ENCODE measurements at regions not wholly inside any gene's neighbourhood (a gene's known extent, or its start where the extent isn't known, plus 50 kb on each side); places are given as distances from the start of the nearest gene placed in this dataset.

- DNase-seq: no peak
Measured at GRCh38 chr2:7961550-7961949, 720.3 kb upstream of the ID2 start.

GRCh38 chr2:7962161-7962560 lies 719.7 kb upstream of the ID2 start:
- no peak for DNase-seq

- no peak for DNase-seq
Measured at GRCh38 chr2:7963787-7964186, 718.1 kb upstream of the ID2 start.

- no peak for DNase-seq
Measured at GRCh38 chr2:7966032-7966431, 715.8 kb upstream of the ID2 start.

GRCh38 chr2:7967707-7968405 lies 714.0 kb upstream of the ID2 start:
- no peak for DNase-seq

GRCh38 chr2:7969756-7970515 lies 711.9 kb upstream of the ID2 start:
- no peak for DNase-seq

GRCh38 chr2:7971248-7971647 lies 710.6 kb upstream of the ID2 start:
- no peak for DNase-seq

- DNase-seq: no peak
Measured at GRCh38 chr2:7971841-7972240, 710.0 kb upstream of the ID2 start.

- no peak for DNase-seq
Measured at GRCh38 chr2:7972670-7973069, 709.2 kb upstream of the ID2 start.

- no peak for DNase-seq
Measured at GRCh38 chr2:7973801-7974480, 707.9 kb upstream of the ID2 start.

GRCh38 chr2:7974936-7975335 lies 706.9 kb upstream of the ID2 start:
- no peak for DNase-seq

- no peak for DNase-seq
Measured at GRCh38 chr2:7976206-7976605, 705.6 kb upstream of the ID2 start.

- DNase-seq: no peak
Measured at GRCh38 chr2:7977981-7978380, 703.9 kb upstream of the ID2 start.

GRCh38 chr2:7982054-7982453 lies 699.8 kb upstream of the ID2 start:
- no peak for DNase-seq

GRCh38 chr2:7983451-7983850 lies 698.4 kb upstream of the ID2 start:
- DNase-seq: no peak

GRCh38 chr2:7983912-7984311 lies 697.9 kb upstream of the ID2 start:
- no peak for DNase-seq

- DNase-seq: no peak
Measured at GRCh38 chr2:7984693-7985353, 697.0 kb upstream of the ID2 start.

- DNase-seq: no peak
Measured at GRCh38 chr2:7986431-7986830, 695.4 kb upstream of the ID2 start.

GRCh38 chr2:7987992-7988391 lies 693.9 kb upstream of the ID2 start:
- no peak for DNase-seq

- no peak for DNase-seq
Measured at GRCh38 chr2:7988440-7988839, 693.4 kb upstream of the ID2 start.

- no peak for DNase-seq
Measured at GRCh38 chr2:7989823-7990222, 692.0 kb upstream of the ID2 start.

GRCh38 chr2:7992612-7993602 lies 688.9 kb upstream of the ID2 start:
- DNase-seq: no peak
